IMR-90 (cell line): ENCODE measurements at regions not wholly inside any gene's neighbourhood (a gene's known extent, or its start where the extent isn't known, plus 50 kb on each side); places are given as distances from the start of the nearest gene placed in this dataset.

ENCODE experiments used
- ATAC-seq: fragments of 200-7000 bp; cut with Tn5 transposase; 2 replicates; pipeline ENCODE4 v1.9.1; 2020; ENCODE audit warnings: low read depth, mild to moderate bottlenecking, moderate library complexity
- BruUV-seq: library from RNA; stranded (reverse); fragments of 400-500 nt; replicated peaks from 2 replicates; lab custom pipeline; 2021; lab: Mats Ljungman, UMichigan
- CTCF ChIA-PET: fragments of 300-600 bp; formaldehyde crosslinking; extraction: SDS; loops from one replicate; lab custom pipeline; 2021; ENCODE audit warnings: antibody characterized with exemption; lab: Yijun Ruan, JAX
- POLR2A ChIA-PET: fragments of 300-600 bp; sonication (Branson Sonifier 250); formaldehyde crosslinking; loops from one replicate; lab custom pipeline; 2022; ENCODE audit warnings: antibody characterized with exemption; ENCODE audit not compliant: unreplicated experiment; lab: Charles Lee
- DNase-seq: peaks from one replicate; pipeline ENCODE4 v3.0.0; 2013
- H2AFZ ChIP-seq: replicated peaks from 2 replicates; pipeline ENCODE3; 2013; ENCODE audit warnings: low read length, mild to moderate bottlenecking; ENCODE audit not compliant: poor library complexity
- H2AK5ac ChIP-seq: 2 replicates; pipeline ENCODE4 v1.6.1; 2013; ENCODE audit warnings: low read depth, low read length, inconsistent platforms
- H2AK9ac ChIP-seq: replicated peaks from 2 replicates; pipeline ENCODE3; 2013; ENCODE audit warnings: mild to moderate bottlenecking, low read depth, low read length, moderate library complexity; ENCODE audit not compliant: poor library complexity
- H2BK120ac ChIP-seq: 2 replicates; pipeline ENCODE4 v1.6.1; 2013; ENCODE audit warnings: low read depth, low read length, inconsistent platforms
- H2BK15ac ChIP-seq: 3 replicates; pipeline ENCODE4 v1.6.1; 2013; ENCODE audit warnings: low read depth, low read length, inconsistent platforms
- H2BK20ac ChIP-seq: 2 replicates; pipeline ENCODE4 v1.6.1; 2013; ENCODE audit warnings: low read depth, mild to moderate bottlenecking, inconsistent platforms, low read length, moderate library complexity
- H2BK5ac ChIP-seq: 2 replicates; pipeline ENCODE4 v1.6.1; 2013; ENCODE audit warnings: mild to moderate bottlenecking, low read depth, low read length, inconsistent platforms; ENCODE audit not compliant: poor library complexity, severe bottlenecking
- H3K14ac ChIP-seq: replicated peaks from 2 replicates; pipeline ENCODE4 v1.6.1; 2013; ENCODE audit warnings: low read depth, low read length, inconsistent platforms
- H3K18ac ChIP-seq: 2 replicates; pipeline ENCODE4 v1.6.1; 2013; ENCODE audit warnings: low read depth, low read length, control low read depth
- H3K23ac ChIP-seq: 2 replicates; pipeline ENCODE4 v1.6.1; 2013; ENCODE audit warnings: low read depth, low read length, inconsistent platforms
- H3K27ac ChIP-seq: 2 replicates; pipeline ENCODE4 v1.5.1; 2013; ENCODE audit warnings: mild to moderate bottlenecking, control low read depth, low read length; ENCODE audit not compliant: insufficient read depth
- H3K27me3 ChIP-seq: 2 replicates; pipeline ENCODE4 v1.6.1; 2013; ENCODE audit warnings: low read length; ENCODE audit not compliant: control insufficient read depth, insufficient read depth
- H3K36me3 ChIP-seq: 2 replicates; pipeline ENCODE4 v1.6.1; 2013; ENCODE audit warnings: low read length, mixed read lengths; ENCODE audit not compliant: control insufficient read depth, insufficient read depth
- H3K4ac ChIP-seq: 2 replicates; pipeline ENCODE4 v1.6.1; 2013; ENCODE audit warnings: low read depth, low read length, inconsistent platforms
- H3K4me1 ChIP-seq: 2 replicates; pipeline ENCODE4 v1.6.1; 2013; ENCODE audit warnings: low read length, mixed read lengths; ENCODE audit not compliant: control insufficient read depth, insufficient read depth
- H3K4me2 ChIP-seq: 2 replicates; pipeline ENCODE4 v1.6.1; 2013; ENCODE audit warnings: low read depth, mild to moderate bottlenecking, control low read depth, low read length, moderate library complexity
- H3K4me3 ChIP-seq: 2 replicates; pipeline ENCODE4 v1.5.1; 2013; ENCODE audit warnings: low read depth, mild to moderate bottlenecking, control low read depth, low read length, moderate library complexity; ENCODE audit not compliant: insufficient read depth
- H3K56ac ChIP-seq: 2 replicates; pipeline ENCODE4 v1.6.1; 2013; ENCODE audit warnings: low read length, inconsistent platforms; ENCODE audit not compliant: insufficient read depth; ENCODE audit errors: extremely low read depth
- H3K79me1 ChIP-seq, 2 experiments: 2 replicates each; pipeline ENCODE4 v1.6.1; 2013; ENCODE audit warnings: low read length in 2 of 2, inconsistent platforms in 1 of 2, low read depth in 1 of 2
- H3K9ac ChIP-seq: 2 replicates; pipeline ENCODE4 v1.6.1; 2013; ENCODE audit warnings: low read depth, low read length, control low read depth
- H3K9me1 ChIP-seq: 2 replicates; pipeline ENCODE4 v1.6.1; 2013; ENCODE audit warnings: low read length, inconsistent platforms; ENCODE audit not compliant: insufficient read depth
- H3K9me3 ChIP-seq: 2 replicates; pipeline ENCODE4 v1.6.1; 2013; ENCODE audit warnings: low read length; ENCODE audit not compliant: control insufficient read depth, insufficient read depth
- H4K20me1 ChIP-seq: 2 replicates; pipeline ENCODE4 v1.6.1; 2013; ENCODE audit warnings: low read length, inconsistent platforms; ENCODE audit not compliant: insufficient read depth
- H4K5ac ChIP-seq: 2 replicates; pipeline ENCODE4 v1.6.1; 2013; ENCODE audit warnings: mild to moderate bottlenecking, low read depth, low read length, control low read depth
- H4K8ac ChIP-seq, 2 experiments: 2 replicates each; pipeline ENCODE4 v1.6.1; 2013; ENCODE audit warnings: low read depth in 2 of 2, low read length in 2 of 2, control low read depth in 1 of 2, inconsistent platforms in 1 of 2
- H4K91ac ChIP-seq: 2 replicates; pipeline ENCODE4 v1.6.1; 2013; ENCODE audit warnings: low read depth, low read length, inconsistent platforms; ENCODE audit not compliant: insufficient read depth
- BHLHE40 ChIP-seq: fragments of 150-350 bp; IDR thresholded peaks from 2 replicates; pipeline ENCODE4 v1.6.1; 2016; ENCODE audit warnings: mild to moderate bottlenecking, low read depth, low read length
- CEBPB ChIP-seq: IDR thresholded peaks from 2 replicates; pipeline ENCODE4 v1.6.1; 2012; ENCODE audit warnings: low read depth, low read length, improper control_type of control experiment
- CHD1 ChIP-seq: IDR thresholded peaks from 2 replicates; pipeline ENCODE4 v1.6.1; 2012; ENCODE audit warnings: low read depth, low read length, improper control_type of control experiment
- FOS ChIP-seq: fragments of 150-350 bp; IDR thresholded peaks from 2 replicates; pipeline ENCODE4 v1.6.1; 2016; ENCODE audit warnings: low read depth, low read length
- MAFK ChIP-seq: IDR thresholded peaks from 2 replicates; pipeline ENCODE4 v1.6.1; 2012; ENCODE audit warnings: low read depth, low read length, improper control_type of control experiment
- MAZ ChIP-seq: IDR thresholded peaks from 2 replicates; pipeline ENCODE4 v1.6.1; 2012; ENCODE audit warnings: low read depth, mild to moderate bottlenecking, low read length, improper control_type of control experiment, moderate library complexity, borderline replicate concordance
- MXI1 ChIP-seq: IDR thresholded peaks from 2 replicates; pipeline ENCODE4 v1.6.1; 2012; ENCODE audit warnings: low read depth, mild to moderate bottlenecking, low read length, moderate library complexity, borderline replicate concordance
- NFE2L2 ChIP-seq: fragments of 150-350 bp; IDR thresholded peaks from 2 replicates; pipeline ENCODE4 v1.6.1; 2016; ENCODE audit warnings: low read depth, mild to moderate bottlenecking, low read length
- POLR2A ChIP-seq: IDR thresholded peaks from 2 replicates; pipeline ENCODE4 v1.6.1; 2012; ENCODE audit warnings: mild to moderate bottlenecking, low read depth, low read length
- RAD21 ChIP-seq: IDR thresholded peaks from 2 replicates; pipeline ENCODE4 v1.6.1; 2012; ENCODE audit warnings: low read length, improper control_type of control experiment
- RCOR1 ChIP-seq: IDR thresholded peaks from 2 replicates; pipeline ENCODE4 v1.6.1; 2012; ENCODE audit warnings: mild to moderate bottlenecking, low read length, improper control_type of control experiment; ENCODE audit not compliant: insufficient replicate concordance
- RFX5 ChIP-seq: IDR thresholded peaks from 2 replicates; pipeline ENCODE4 v1.8.0; 2012; ENCODE audit warnings: low read depth, mild to moderate bottlenecking, low read length, moderate library complexity
- SMC3 ChIP-seq: fragments of 150-350 bp; IDR thresholded peaks from 2 replicates; pipeline ENCODE4 v1.6.1; 2016; ENCODE audit warnings: low read depth, mild to moderate bottlenecking, antibody characterized with exemption, low read length, moderate library complexity
- USF2 ChIP-seq: fragments of 150-350 bp; IDR thresholded peaks from 2 replicates; pipeline ENCODE4 v1.6.1; 2017; ENCODE audit warnings: mild to moderate bottlenecking, antibody characterized with exemption, low read length, low read depth
- WGBS, 2 experiments: methylation state at CpG; one replicate each; pipeline versions ENCODE4 v1.1.5 to v1.1.7; 2013; ENCODE audit warnings: missing lambda C conversion rate in 2 of 2; ENCODE audit not compliant: insufficient read length in 1 of 2; ENCODE audit errors: extremely low coverage in 2 of 2; 5-methylcytosine and 5-hydroxymethylcytosine counted together
- dilution Hi-C: fragments of 300-500 bp; cut with HindIII; formaldehyde crosslinking; loops from one replicate; pipeline ENCODE4 v1.14.3; 2018; ENCODE audit warnings: low sequenced_read_pairs; ENCODE audit not compliant: unreplicated experiment
- in situ Hi-C: fragments of 300-500 bp; cut with MboI; formaldehyde crosslinking; loops from 3 replicates; pipeline ENCODE4 v1.14.3; 2019; ENCODE audit warnings: low sequenced_read_pairs, inconsistent platforms, mixed read lengths
- intact Hi-C: fragments of 100-400 bp; cut with micrococcal nuclease; formaldehyde crosslinking; loops from 2 replicates; pipeline ENCODE4 v1.10.0; 2022
- TF ChIP-seq, protein P1 (sequence below): conservative IDR thresholded peaks from 2 replicates; pipeline ENCODE4 v1.5.1; 2012; ENCODE audit warnings: mild to moderate bottlenecking, low read depth, low read length, improper control_type of control experiment
- TF ChIP-seq, protein P2 (sequence below): fragments of 150-350 bp; IDR thresholded peaks from 2 replicates; pipeline ENCODE4 v1.6.1; 2016; ENCODE audit warnings: low read depth, mild to moderate bottlenecking, low read length, moderate library complexity, borderline replicate concordance

DNA sequence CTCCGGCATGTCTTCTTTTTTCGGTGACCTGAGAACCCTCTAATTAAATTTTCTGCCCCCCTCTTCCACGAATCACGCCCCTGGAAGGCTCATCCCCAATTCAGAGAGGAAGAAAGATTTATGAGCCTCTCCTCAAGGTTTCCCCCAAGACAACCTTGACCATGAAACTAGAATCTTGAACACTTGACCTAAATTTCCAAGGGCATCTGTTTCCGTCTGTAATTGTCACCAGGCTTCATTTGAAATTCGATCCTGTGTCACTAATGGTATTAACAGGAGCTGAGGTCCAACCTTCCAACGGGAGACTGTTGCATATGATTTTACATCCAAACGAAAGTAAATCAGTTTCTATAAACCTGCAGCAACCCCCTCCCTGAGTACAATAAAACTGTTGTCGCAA lies 139.9 kb upstream of the ZIC3 start:
- H3K4ac ChIP-seq, result no peak overlapping the region
- no peak overlapping the region for H2BK20ac ChIP-seq
- no peak overlapping the region for H3K18ac ChIP-seq
- H3K56ac ChIP-seq, result no peak overlapping the region
- 20% methylated on average over 1 of the region's 9 CpGs; no CpG with 5 or more reads in 1 of the 2 experiments for WGBS, 2 experiments
- no peak overlapping the region for H2AK9ac ChIP-seq
- in situ Hi-C loops, result no loop called here
- H3K27me3 ChIP-seq, result peaks cover 17% of the 10 kb centered on the region
- H2BK15ac ChIP-seq, result no peak overlapping the region
- no peak overlapping the region for H3K4me2 ChIP-seq
- POLR2A ChIA-PET, result no interaction called here
- intact Hi-C loops, result no loop called here
- no peaks in the 10 kb centered on the region for H3K9me1 ChIP-seq
- DNase-seq (no peak), ATAC-seq (no peak)
- no peak overlapping the region for H2BK5ac ChIP-seq
- no peak overlapping the region for H4K5ac ChIP-seq
- no peak overlapping the region for H4K8ac ChIP-seq
- dilution Hi-C loops, result no loop called here
- TF ChIP-seq NFE2L2 (no peak), USF2 (no peak), RAD21 (no peak), BHLHE40 (no peak), MXI1 (no peak), MAFK (no peak), RCOR1 (no peak), RFX5 (no peak), SMC3 (no peak), FOS (no peak), MAZ (no peak), CEBPB (no peak), CHD1 (no peak), POLR2A (no peak)
- TF ChIP-seq, protein P1, sequence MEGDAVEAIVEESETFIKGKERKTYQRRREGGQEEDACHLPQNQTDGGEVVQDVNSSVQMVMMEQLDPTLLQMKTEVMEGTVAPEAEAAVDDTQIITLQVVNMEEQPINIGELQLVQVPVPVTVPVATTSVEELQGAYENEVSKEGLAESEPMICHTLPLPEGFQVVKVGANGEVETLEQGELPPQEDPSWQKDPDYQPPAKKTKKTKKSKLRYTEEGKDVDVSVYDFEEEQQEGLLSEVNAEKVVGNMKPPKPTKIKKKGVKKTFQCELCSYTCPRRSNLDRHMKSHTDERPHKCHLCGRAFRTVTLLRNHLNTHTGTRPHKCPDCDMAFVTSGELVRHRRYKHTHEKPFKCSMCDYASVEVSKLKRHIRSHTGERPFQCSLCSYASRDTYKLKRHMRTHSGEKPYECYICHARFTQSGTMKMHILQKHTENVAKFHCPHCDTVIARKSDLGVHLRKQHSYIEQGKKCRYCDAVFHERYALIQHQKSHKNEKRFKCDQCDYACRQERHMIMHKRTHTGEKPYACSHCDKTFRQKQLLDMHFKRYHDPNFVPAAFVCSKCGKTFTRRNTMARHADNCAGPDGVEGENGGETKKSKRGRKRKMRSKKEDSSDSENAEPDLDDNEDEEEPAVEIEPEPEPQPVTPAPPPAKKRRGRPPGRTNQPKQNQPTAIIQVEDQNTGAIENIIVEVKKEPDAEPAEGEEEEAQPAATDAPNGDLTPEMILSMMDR, result no peak
- TF ChIP-seq, protein P2, sequence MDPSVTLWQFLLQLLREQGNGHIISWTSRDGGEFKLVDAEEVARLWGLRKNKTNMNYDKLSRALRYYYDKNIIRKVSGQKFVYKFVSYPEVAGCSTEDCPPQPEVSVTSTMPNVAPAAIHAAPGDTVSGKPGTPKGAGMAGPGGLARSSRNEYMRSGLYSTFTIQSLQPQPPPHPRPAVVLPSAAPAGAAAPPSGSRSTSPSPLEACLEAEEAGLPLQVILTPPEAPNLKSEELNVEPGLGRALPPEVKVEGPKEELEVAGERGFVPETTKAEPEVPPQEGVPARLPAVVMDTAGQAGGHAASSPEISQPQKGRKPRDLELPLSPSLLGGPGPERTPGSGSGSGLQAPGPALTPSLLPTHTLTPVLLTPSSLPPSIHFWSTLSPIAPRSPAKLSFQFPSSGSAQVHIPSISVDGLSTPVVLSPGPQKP, result no peak
- BruUV-seq, result no TSS peak
- H3K36me3 ChIP-seq, result no peaks in the 10 kb centered on the region
- H3K27ac ChIP-seq, result no peak overlapping the region
- H3K79me1 ChIP-seq, result no peaks in the 10 kb centered on the region
- H3K9ac ChIP-seq, result no peak overlapping the region
- H2AK5ac ChIP-seq, result no peak overlapping the region
- no peak overlapping the region for H4K91ac ChIP-seq
- H4K20me1 ChIP-seq, result no peaks in the 10 kb centered on the region
- H3K4me3 ChIP-seq, result no peak overlapping the region
- peaks cover 8% of the 10 kb centered on the region; the same call in 1 of the 2 replicates for H3K9me3 ChIP-seq
- H2AFZ ChIP-seq, result no peak overlapping the region
- no peaks in the 10 kb centered on the region for H3K4me1 ChIP-seq
- no peak overlapping the region for H3K23ac ChIP-seq
- no peak overlapping the region for H2BK120ac ChIP-seq
- no peak overlapping the region for H3K14ac ChIP-seq
- CTCF ChIA-PET, result no interaction called here
